Type B pancreatic cell (in vitro differentiated cells): ENCODE measurements at regions not wholly inside any gene's neighbourhood (a gene's known extent, or its start where the extent isn't known, plus 50 kb on each side); places are given as distances from the start of the nearest gene placed in this dataset.

ENCODE experiments used
- DNase-seq: peaks from one replicate; pipeline ENCODE4 v3.0.0; 2021; ENCODE audit warnings: mixed read lengths; ENCODE audit not compliant: unreplicated experiment; ENCODE audit errors: extremely low spot score
- H3K27ac Mint-ChIP-seq: 2 replicates; pipeline ENCODE4 v1.8.0; 2021; ENCODE audit warnings: mild to moderate bottlenecking, mixed read lengths
- H3K27me3 Mint-ChIP-seq: 2 replicates; pipeline ENCODE4 v1.8.0; 2021; ENCODE audit warnings: mixed read lengths
- H3K36me3 Mint-ChIP-seq: 2 replicates; pipeline ENCODE4 v1.8.0; 2021; ENCODE audit warnings: mixed read lengths
- H3K4me1 Mint-ChIP-seq: one replicate; pipeline ENCODE4 v1.8.0; 2021; ENCODE audit warnings: mixed read lengths; ENCODE audit not compliant: unreplicated experiment
- H3K4me3 Mint-ChIP-seq: 2 replicates; pipeline ENCODE4 v1.8.0; 2021; ENCODE audit warnings: mild to moderate bottlenecking, mixed read lengths
- H3K9me3 Mint-ChIP-seq: 2 replicates; pipeline ENCODE4 v1.8.0; 2021; ENCODE audit warnings: mixed read lengths
- CTCF ChIP-seq: fragments of 200-600 bp; sonication (generic); conservative IDR thresholded peaks from 2 replicates; pipeline ENCODE4 v1.5.0; 2021; ENCODE audit warnings: antibody characterized with exemption, mild to moderate bottlenecking

GRCh38 chr5:166672431-166672830 is 1619.0 kb upstream of the WWC1 start:
- Mint-ChIP-seq H3K36me3 (no peaks in the 10 kb centered on the region), H3K27ac (no peak overlapping the region), H3K9me3 (peaks cover 4% of the 10 kb centered on the region), H3K27me3 (no peaks in the 10 kb centered on the region), H3K4me1 (no peaks in the 10 kb centered on the region), H3K4me3 (no peak overlapping the region)
- TF ChIP-seq CTCF, result no peak
- DNase-seq, result no peak

GRCh38 chr5:166677891-166678290 is 1613.6 kb upstream of the WWC1 start:
- H3K4me1 Mint-ChIP-seq, result peaks cover 6% of the 10 kb centered on the region
- DNase-seq, result no peak

GRCh38 chr5:166679331-166679730 is 1612.1 kb upstream of the WWC1 start:
- H3K9me3 Mint-ChIP-seq, result peaks cover 10% of the 10 kb centered on the region
- no peaks in the 10 kb centered on the region for H3K27me3 Mint-ChIP-seq
- no peaks in the 10 kb centered on the region for H3K36me3 Mint-ChIP-seq
- H3K4me1 Mint-ChIP-seq, result peaks cover 6% of the 10 kb centered on the region
- DNase-seq, result no peak
- no peak overlapping the region for H3K27ac Mint-ChIP-seq
- no peak overlapping the region for H3K4me3 Mint-ChIP-seq
- TF ChIP-seq CTCF, result no peak

More at GRCh38 chr5:166677891-166678290, 1613.6 kb upstream of the WWC1 start:
- no peak for TF ChIP-seq CTCF
- H3K36me3 Mint-ChIP-seq, result no peaks in the 10 kb centered on the region
- no peak overlapping the region for H3K4me3 Mint-ChIP-seq
- H3K27ac Mint-ChIP-seq, result no peak overlapping the region
- no peaks in the 10 kb centered on the region for H3K27me3 Mint-ChIP-seq
- peaks cover 6% of the 10 kb centered on the region for H3K9me3 Mint-ChIP-seq

GRCh38 chr5:166695326-166695725 is 1596.1 kb upstream of the WWC1 start:
- no peak for TF ChIP-seq CTCF
- Mint-ChIP-seq H3K27ac (no peak overlapping the region), H3K9me3 (no peaks in the 10 kb centered on the region), H3K4me1 (peaks cover 12% of the 10 kb centered on the region), H3K27me3 (no peaks in the 10 kb centered on the region), H3K4me3 (no peak overlapping the region), H3K36me3 (no peaks in the 10 kb centered on the region)
- no peak for DNase-seq

- peaks cover 5% of the 10 kb centered on the region for H3K4me1 Mint-ChIP-seq
- H3K27me3 Mint-ChIP-seq, result no peaks in the 10 kb centered on the region
- no peak overlapping the region for H3K27ac Mint-ChIP-seq
- no peak for TF ChIP-seq CTCF
- H3K4me3 Mint-ChIP-seq, result no peak overlapping the region
- H3K36me3 Mint-ChIP-seq, result no peaks in the 10 kb centered on the region
- no peak for DNase-seq
- H3K9me3 Mint-ChIP-seq, result no peaks in the 10 kb centered on the region
These were observed 1583.2 kb upstream of the WWC1 start for GRCh38 chr5:166708291-166708690.

- no peak for DNase-seq
- no peaks in the 10 kb centered on the region for H3K27me3 Mint-ChIP-seq
- H3K4me1 Mint-ChIP-seq, result peaks cover 5% of the 10 kb centered on the region
These were observed 1581.8 kb upstream of the WWC1 start for GRCh38 chr5:166709691-166710090.

More at GRCh38 chr5:166709691-166710090, 1581.8 kb upstream of the WWC1 start:
- H3K9me3 Mint-ChIP-seq, result no peaks in the 10 kb centered on the region
- TF ChIP-seq CTCF, result no peak
- no peak overlapping the region for H3K27ac Mint-ChIP-seq
- no peaks in the 10 kb centered on the region for H3K36me3 Mint-ChIP-seq
- H3K4me3 Mint-ChIP-seq, result no peak overlapping the region
